ENCODE measurements at regions not wholly inside any gene's neighbourhood (a gene's known extent, or its start where the extent isn't known, plus 50 kb on each side); places are given as distances from the start of the nearest gene placed in this dataset.

- Histone ChIP-seq H3K27ac (no peak overlapping the region), H3K4me1 (ENCODE audit: low read depth) (no peaks in the 10 kb centered on the region), H3K27me3 (no peaks in the 10 kb centered on the region), H3K4me3 (no peak overlapping the region), H3K9me3 (ENCODE audit: low read depth) (no peaks in the 10 kb centered on the region), H3K36me3 (no peaks in the 10 kb centered on the region)
- no peak for TF ChIP-seq CTCF (IDR thresholded peaks at IDR 0.05; ENCODE audit: low read depth, low read length)
- DNase-seq (ENCODE audit: low read depth in 1 of 2, low spot score in 1 of 2) = no peak
Observed at GRCh38 chr15:45762726-45763125, 127.9 kb downstream of the SQOR start.

- no peak for TF ChIP-seq CTCF (IDR thresholded peaks at IDR 0.05; ENCODE audit: low read depth, low read length)
- Histone ChIP-seq H3K36me3 (no peaks in the 10 kb centered on the region), H3K9me3 (ENCODE audit: low read depth) (no peaks in the 10 kb centered on the region), H3K27ac (no peak overlapping the region), H3K4me1 (ENCODE audit: low read depth) (no peaks in the 10 kb centered on the region), H3K27me3 (no peaks in the 10 kb centered on the region), H3K4me3 (no peak overlapping the region)
- DNase-seq (ENCODE audit: low read depth in 1 of 2, low spot score in 1 of 2) = no peak
Observed at GRCh38 chr15:45763170-45763869, 128.5 kb downstream of the SQOR start.

GRCh38 chr15:45773149-45773548 lies 138.3 kb downstream of the SQOR start:
- peak in 1 of 2 donors; percentile 9 for DNase-seq (ENCODE audit: low read depth in 1 of 2, low spot score in 1 of 2)
- Histone ChIP-seq H3K4me3 (no peak overlapping the region), H3K27me3 (no peaks in the 10 kb centered on the region), H3K36me3 (no peaks in the 10 kb centered on the region), H3K9me3 (ENCODE audit: low read depth) (no peaks in the 10 kb centered on the region), H3K27ac (no peak overlapping the region), H3K4me1 (ENCODE audit: low read depth) (no peaks in the 10 kb centered on the region)
- no peak for TF ChIP-seq CTCF (IDR thresholded peaks at IDR 0.05; ENCODE audit: low read depth, low read length)

- no peak overlapping the region for H3K27ac ChIP-seq
- H3K27me3 ChIP-seq = no peaks in the 10 kb centered on the region
- DNase-seq (ENCODE audit: low read depth in 1 of 2, low spot score in 1 of 2) = no peak
- no peak overlapping the region for H3K4me3 ChIP-seq
- no peaks in the 10 kb centered on the region for H3K36me3 ChIP-seq
- H3K9me3 ChIP-seq (ENCODE audit: low read depth) = no peaks in the 10 kb centered on the region
- no peak for TF ChIP-seq CTCF (IDR thresholded peaks at IDR 0.05; ENCODE audit: low read depth, low read length)
- H3K4me1 ChIP-seq (ENCODE audit: low read depth) = no peaks in the 10 kb centered on the region
Observed at GRCh38 chr15:45776772-45777171, 141.9 kb downstream of the SQOR start.

- Histone ChIP-seq H3K9me3 (ENCODE audit: low read depth) (no peaks in the 10 kb centered on the region), H3K36me3 (no peaks in the 10 kb centered on the region), H3K4me3 (no peak overlapping the region), H3K27ac (no peak overlapping the region), H3K4me1 (ENCODE audit: low read depth) (no peaks in the 10 kb centered on the region), H3K27me3 (no peaks in the 10 kb centered on the region)
- no peak for TF ChIP-seq CTCF (IDR thresholded peaks at IDR 0.05; ENCODE audit: low read depth, low read length)
- DNase-seq (ENCODE audit: low read depth in 1 of 2, low spot score in 1 of 2) = no peak
Observed at GRCh38 chr15:45777781-45778180, 143.0 kb downstream of the SQOR start.
